Heart left ventricle (tissue), 16 donors: ENCODE measurements at regions not wholly inside any gene's neighbourhood (a gene's known extent, or its start where the extent isn't known, plus 50 kb on each side); places are given as distances from the start of the nearest gene placed in this dataset.

ENCODE experiments used
- ATAC-seq, 4 donors: fragments of 200-7000 bp; cut with Tn5 transposase; one replicate each; pipeline ENCODE4 v1.9.1; 2020 to 2022; ENCODE audit warnings: moderate library complexity in 4 of 4, mild to moderate bottlenecking in 3 of 4, moderate number of reproducible peaks in 1 of 4
- DNase-seq, 5 donors: peaks; one replicate each; pipeline ENCODE4 v3.0.0-alpha.2; 2020
- H3K27ac ChIP-seq, 12 donors: fragments of 200-600 bp; sonication (generic) in 4 of 12; one replicate each; pipeline versions ENCODE4 v1.5.0 to v1.8.0; 2016 to 2022; ENCODE audit warnings: mild to moderate bottlenecking in 2 of 12
- H3K27me3 ChIP-seq, 9 donors: fragments of 200-600 bp; sonication (generic) in 2 of 9; one replicate each; pipeline versions ENCODE4 v1.5.1 to v1.8.0; 2016 to 2022; ENCODE audit warnings: mild to moderate bottlenecking in 3 of 9
- H3K36me3 ChIP-seq, 9 donors: fragments of 200-600 bp; sonication (generic) in 2 of 9; one replicate each; pipeline versions ENCODE4 v1.5.0 to v1.8.0; 2018 to 2022; ENCODE audit warnings: mild to moderate bottlenecking in 2 of 9
- H3K4me1 ChIP-seq, 12 donors: fragments of 200-600 bp; sonication (generic) in 4 of 12; one replicate each; pipeline versions ENCODE4 v1.5.0 to v1.8.0; 2016 to 2022; ENCODE audit warnings: mild to moderate bottlenecking in 3 of 12
- H3K4me3 ChIP-seq, 12 donors: fragments of 200-600 bp; sonication (generic) in 4 of 12; one replicate each; pipeline versions ENCODE4 v1.5.0 to v1.8.0; 2017 to 2022; ENCODE audit warnings: mild to moderate bottlenecking in 9 of 12, moderate library complexity in 4 of 12
- H3K9me3 ChIP-seq, 12 donors: fragments of 200-600 bp; sonication (generic) in 4 of 12; one replicate each; pipeline versions ENCODE4 v1.5.0 to v1.8.0; 2016 to 2022; ENCODE audit warnings: mild to moderate bottlenecking in 1 of 12
- CTCF ChIP-seq, 12 donors: fragments of 200-600 bp; sonication (generic) in 4 of 12; IDR thresholded peaks; one replicate each; pipeline versions ENCODE4 v1.5.0 to v1.8.0; 2018 to 2022; ENCODE audit warnings: antibody characterized with exemption in 12 of 12, mild to moderate bottlenecking in 5 of 12
- POLR2A ChIP-seq, 2 donors: fragments of 450-650 bp; IDR thresholded peaks; one replicate each; pipeline ENCODE4 v1.6.1; 2017; ENCODE audit warnings: antibody characterized with exemption in 2 of 2, mild to moderate bottlenecking in 2 of 2, moderate library complexity in 2 of 2
- WGBS, 4 donors: extraction: QIAGEN DNeasy Blood & Tissue Kit in 2 of 4; methylation state at CpG; one replicate each; pipeline versions ENCODE4 v1.1.5 to v1.1.7; 2013 to 2018; 5-methylcytosine and 5-hydroxymethylcytosine counted together
- intact Hi-C, 10 donors: fragments of 100-400 bp; cut with DNase I; formaldehyde crosslinking; loops; one replicate each; pipeline versions ENCODE4 v1.11.1 to v1.14.2; 2022
- donor health status: ischemic (EF 13 %, LVEDD 7.1; RV severe dilation, severe dysfunction).
- donor health status: healthy with polysubstance abuse.
- donor health status: DM: no; HTN: yes; CAD: no.
- donor health status: DM: no; HTN: no; CAD: no.
- donor health status: ischemic (EF 25% LVEDD 6.9; RV normal size, moderate dysfunction).
- donor health status: ischemic (EF 25% LVEDD 5.7; RV mildly dilated, moderate dysfunction).
- donor health status: healthy.
- donor health status: DM: yes; HTN: yes; CAD: no.
- donor health status: ischemic (EF 35%, LVEDD 5.7; RV mildly dilated, moderate dysfunction).
- donor health status: nonischemic (EF 11% LVEDD 7.7; RV severe dilation, severe dysfunction).
- donor health status: DM: yes; HTN: yes; CAD: no.
- donor health status: PGD.
- donor health status: ischemic (EF 29% LVEDD 5.4; RV normal size, mild dysfunction).
- donor health status: nonischemic (EF 23%, LVEDD 6.1; RV moderate dilation, normal function).

- no peak for ATAC-seq
- Histone ChIP-seq H3K27ac (no peak overlapping the region), H3K4me3 (no peak overlapping the region), H3K9me3 (peaks cover 0 to 4% (median 0%) of the 10 kb centered on the region in 12 donors), H3K36me3 (no peaks in the 10 kb centered on the region), H3K4me1 (no peaks in the 10 kb centered on the region), H3K27me3 (no peaks in the 10 kb centered on the region)
- TF ChIP-seq POLR2A (IDR thresholded peaks at IDR 0.05) (no peak), CTCF (IDR thresholded peaks at IDR 0.05) (no peak)
- 82 to 90% (median 89%) methylated on average over 2 of the region's 2 CpGs for WGBS, 4 donors
- intact Hi-C loops = no loop called here
- no peak for DNase-seq
Observed at GRCh38 chr4:45776146-45776545, 347.7 kb downstream of the GABRG1 start.

GRCh38 chr4:45770958-45771357 lies 352.9 kb downstream of the GABRG1 start:
- WGBS, 4 donors = 81 to 84% (median 82%) methylated on average over 3 of the region's 3 CpGs
- H3K4me1 ChIP-seq = no peaks in the 10 kb centered on the region
- H3K27me3 ChIP-seq = no peaks in the 10 kb centered on the region
- intact Hi-C loops = no loop called here
- H3K36me3 ChIP-seq = no peaks in the 10 kb centered on the region
- peaks cover 0 to 9% (median 0%) of the 10 kb centered on the region in 12 donors for H3K9me3 ChIP-seq
- no peak for TF ChIP-seq CTCF (IDR thresholded peaks at IDR 0.05)
- no peak for TF ChIP-seq POLR2A (IDR thresholded peaks at IDR 0.05)
- ATAC-seq (no peak), DNase-seq (no peak)
- H3K4me3 ChIP-seq = no peak overlapping the region
- no peak overlapping the region for H3K27ac ChIP-seq

DNA sequence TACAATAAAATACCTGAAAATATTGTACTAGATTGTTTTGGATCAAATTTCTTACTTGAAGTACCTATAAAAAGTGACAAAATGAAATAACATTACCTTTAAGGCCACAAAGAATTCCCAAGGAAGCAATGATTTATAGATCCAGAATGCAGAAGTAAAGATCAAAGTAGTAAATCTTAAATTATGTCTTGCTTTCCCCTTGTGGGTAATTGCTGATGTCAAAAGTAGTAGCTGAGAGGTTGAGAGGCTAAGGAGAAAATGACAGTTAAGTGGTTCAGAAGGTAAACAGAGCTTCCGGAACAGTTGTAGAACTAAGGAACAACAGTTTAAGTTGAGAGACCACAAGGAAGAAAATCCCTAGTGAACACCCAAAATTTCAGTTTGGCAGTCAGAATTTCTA lies 358.3 kb downstream of the GABRG1 start:
- ATAC-seq (no peak), DNase-seq (no peak)
- Histone ChIP-seq H3K27ac (no peak overlapping the region), H3K4me1 (no peaks in the 10 kb centered on the region), H3K27me3 (no peaks in the 10 kb centered on the region), H3K4me3 (no peak overlapping the region), H3K36me3 (no peaks in the 10 kb centered on the region), H3K9me3 (peaks cover 0 to 5% (median 0%) of the 10 kb centered on the region in 12 donors)
- WGBS, 4 donors = 81 to 85% (median 85%) methylated on average over 1 of the region's 1 CpG
- intact Hi-C loops = no loop called here
- TF ChIP-seq POLR2A (IDR thresholded peaks at IDR 0.05) (no peak), CTCF (IDR thresholded peaks at IDR 0.05) (no peak)

GRCh38 chr4:45751877-45752530 lies 371.9 kb downstream of the GABRG1 start:
- 52 to 80% (median 64%) methylated on average over 4 of the region's 4 CpGs for WGBS, 4 donors
- Histone ChIP-seq H3K27me3 (no peaks in the 10 kb centered on the region), H3K27ac (no peak overlapping the region), H3K36me3 (no peaks in the 10 kb centered on the region), H3K4me3 (no peak overlapping the region), H3K9me3 (peaks cover 0 to 2% (median 0%) of the 10 kb centered on the region in 12 donors), H3K4me1 (no peaks in the 10 kb centered on the region)
- no peak for DNase-seq
- TF ChIP-seq POLR2A (IDR thresholded peaks at IDR 0.05) (no peak), CTCF (IDR thresholded peaks at IDR 0.05) (no peak)
- no peak for ATAC-seq
- intact Hi-C loops = no loop called here
